ENCODE measurements at regions not wholly inside any gene's neighbourhood (a gene's known extent, or its start where the extent isn't known, plus 50 kb on each side); places are given as distances from the start of the nearest gene placed in this dataset.

DNA sequence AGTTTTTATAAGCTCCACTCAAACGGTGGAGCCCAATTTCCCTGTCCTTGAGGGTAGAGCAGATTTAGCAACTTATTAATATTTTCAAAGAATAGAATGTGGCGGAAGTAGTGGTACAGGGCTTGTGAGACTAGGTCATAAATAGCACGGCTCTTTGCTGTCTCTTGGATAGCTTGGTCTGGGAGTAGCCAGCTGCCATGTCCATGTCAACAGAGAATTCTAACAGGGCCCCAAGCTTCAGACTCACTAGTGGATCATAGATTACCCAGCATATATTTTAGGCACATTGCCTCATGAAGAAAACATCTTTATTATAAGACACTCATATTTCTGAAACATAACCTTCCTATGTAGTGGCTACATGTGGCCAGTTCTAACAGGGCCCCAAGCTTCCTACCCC lies 755.7 kb downstream of the HDGFL1 start:
- TF ChIP-seq, protein P1, sequence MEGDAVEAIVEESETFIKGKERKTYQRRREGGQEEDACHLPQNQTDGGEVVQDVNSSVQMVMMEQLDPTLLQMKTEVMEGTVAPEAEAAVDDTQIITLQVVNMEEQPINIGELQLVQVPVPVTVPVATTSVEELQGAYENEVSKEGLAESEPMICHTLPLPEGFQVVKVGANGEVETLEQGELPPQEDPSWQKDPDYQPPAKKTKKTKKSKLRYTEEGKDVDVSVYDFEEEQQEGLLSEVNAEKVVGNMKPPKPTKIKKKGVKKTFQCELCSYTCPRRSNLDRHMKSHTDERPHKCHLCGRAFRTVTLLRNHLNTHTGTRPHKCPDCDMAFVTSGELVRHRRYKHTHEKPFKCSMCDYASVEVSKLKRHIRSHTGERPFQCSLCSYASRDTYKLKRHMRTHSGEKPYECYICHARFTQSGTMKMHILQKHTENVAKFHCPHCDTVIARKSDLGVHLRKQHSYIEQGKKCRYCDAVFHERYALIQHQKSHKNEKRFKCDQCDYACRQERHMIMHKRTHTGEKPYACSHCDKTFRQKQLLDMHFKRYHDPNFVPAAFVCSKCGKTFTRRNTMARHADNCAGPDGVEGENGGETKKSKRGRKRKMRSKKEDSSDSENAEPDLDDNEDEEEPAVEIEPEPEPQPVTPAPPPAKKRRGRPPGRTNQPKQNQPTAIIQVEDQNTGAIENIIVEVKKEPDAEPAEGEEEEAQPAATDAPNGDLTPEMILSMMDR (IDR thresholded peaks at IDR 0.05; ENCODE audit: poor library complexity) = no peak
- TF ChIP-seq EZH2 (IDR thresholded peaks at IDR 0.05; ENCODE audit: borderline replicate concordance) (no peak), EZH2phosphoT487 (IDR thresholded peaks at IDR 0.05; ENCODE audit: low read depth, severe bottlenecking, unreplicated experiment) (no peak)
